GM06990 (cell line): ENCODE measurements at regions not wholly inside any gene's neighbourhood (a gene's known extent, or its start where the extent isn't known, plus 50 kb on each side); places are given as distances from the start of the nearest gene placed in this dataset.

Source experiments
- DNase-seq: peaks from one replicate; pipeline ENCODE4 v3.0.0-alpha.2; 2011; ENCODE audit not compliant: insufficient read length; ENCODE audit errors: extremely low read depth
- H3K27me3 ChIP-seq: replicated peaks from 2 replicates; pipeline ENCODE4 v1.6.0; 2011; ENCODE audit warnings: low read length; ENCODE audit not compliant: control insufficient read depth, insufficient read depth
- H3K36me3 ChIP-seq: 2 replicates; pipeline ENCODE4 v1.5.1; 2011; ENCODE audit warnings: low read length; ENCODE audit not compliant: control insufficient read depth, insufficient read depth
- H3K4me3 ChIP-seq: replicated peaks from 2 replicates; pipeline ENCODE4 v1.5.1; 2011; ENCODE audit warnings: low read depth, mild to moderate bottlenecking, control low read depth, low read length
- CTCF ChIP-seq: IDR thresholded peaks from 2 replicates; pipeline ENCODE4 v1.5.1; 2011; ENCODE audit warnings: low read length, control low read depth, mild to moderate bottlenecking, inconsistent platforms; ENCODE audit not compliant: insufficient read depth, poor library complexity, severe bottlenecking

- Histone ChIP-seq H3K27me3 (no peaks in the 10 kb centered on the region), H3K36me3 (no peaks in the 10 kb centered on the region), H3K4me3 (no peak overlapping the region)
- no peak for DNase-seq
- no peak for TF ChIP-seq CTCF
Observed at GRCh38 chr5:15026011-15026893, 154.7 kb upstream of the ANKH start.

- no peak overlapping the region for H3K4me3 ChIP-seq
- H3K36me3 ChIP-seq = no peaks in the 10 kb centered on the region
- H3K27me3 ChIP-seq = no peaks in the 10 kb centered on the region
- no peak for DNase-seq
- no peak for TF ChIP-seq CTCF
Observed at GRCh38 chr5:15023846-15024245, 152.3 kb upstream of the ANKH start.

- H3K4me3 ChIP-seq = no peak overlapping the region
- DNase-seq = no peak
- H3K36me3 ChIP-seq = no peaks in the 10 kb centered on the region
- no peak for TF ChIP-seq CTCF
- no peaks in the 10 kb centered on the region for H3K27me3 ChIP-seq
Observed at GRCh38 chr5:15023266-15023665, 151.7 kb upstream of the ANKH start.

GRCh38 chr5:15021266-15022046 lies 149.9 kb upstream of the ANKH start:
- no peak for DNase-seq
- Histone ChIP-seq H3K4me3 (no peak overlapping the region), H3K36me3 (no peaks in the 10 kb centered on the region), H3K27me3 (no peaks in the 10 kb centered on the region)
- TF ChIP-seq CTCF = no peak

- no peak for TF ChIP-seq CTCF
- Histone ChIP-seq H3K4me3 (no peak overlapping the region), H3K36me3 (no peaks in the 10 kb centered on the region), H3K27me3 (no peaks in the 10 kb centered on the region)
- DNase-seq = no peak
Observed at GRCh38 chr5:15020736-15021135, 149.2 kb upstream of the ANKH start.
